IMR-90 (cell line): ENCODE measurements at regions not wholly inside any gene's neighbourhood (a gene's known extent, or its start where the extent isn't known, plus 50 kb on each side); places are given as distances from the start of the nearest gene placed in this dataset.

Experiments used
- ATAC-seq: fragments of 200-7000 bp; cut with Tn5 transposase; 2 replicates; pipeline ENCODE4 v1.9.1; 2020; ENCODE audit warnings: low read depth, mild to moderate bottlenecking, moderate library complexity
- BruUV-seq: library from RNA; stranded (reverse); fragments of 400-500 nt; replicated peaks from 2 replicates; lab custom pipeline; 2021; lab: Mats Ljungman, UMichigan
- CTCF ChIA-PET: fragments of 300-600 bp; formaldehyde crosslinking; extraction: SDS; loops from one replicate; lab custom pipeline; 2021; ENCODE audit warnings: antibody characterized with exemption; lab: Yijun Ruan, JAX
- POLR2A ChIA-PET: fragments of 300-600 bp; sonication (Branson Sonifier 250); formaldehyde crosslinking; loops from one replicate; lab custom pipeline; 2022; ENCODE audit warnings: antibody characterized with exemption; ENCODE audit not compliant: unreplicated experiment; lab: Charles Lee
- DNase-seq: peaks from one replicate; pipeline ENCODE4 v3.0.0; 2013
- H2AFZ ChIP-seq: replicated peaks from 2 replicates; pipeline ENCODE3; 2013; ENCODE audit warnings: low read length, mild to moderate bottlenecking; ENCODE audit not compliant: poor library complexity
- H2AK5ac ChIP-seq: 2 replicates; pipeline ENCODE4 v1.6.1; 2013; ENCODE audit warnings: low read depth, low read length, inconsistent platforms
- H2AK9ac ChIP-seq: replicated peaks from 2 replicates; pipeline ENCODE3; 2013; ENCODE audit warnings: mild to moderate bottlenecking, low read depth, low read length, moderate library complexity; ENCODE audit not compliant: poor library complexity
- H2BK120ac ChIP-seq: 2 replicates; pipeline ENCODE4 v1.6.1; 2013; ENCODE audit warnings: low read depth, low read length, inconsistent platforms
- H2BK15ac ChIP-seq: 3 replicates; pipeline ENCODE4 v1.6.1; 2013; ENCODE audit warnings: low read depth, low read length, inconsistent platforms
- H2BK20ac ChIP-seq: 2 replicates; pipeline ENCODE4 v1.6.1; 2013; ENCODE audit warnings: low read depth, mild to moderate bottlenecking, inconsistent platforms, low read length, moderate library complexity
- H2BK5ac ChIP-seq: 2 replicates; pipeline ENCODE4 v1.6.1; 2013; ENCODE audit warnings: mild to moderate bottlenecking, low read depth, low read length, inconsistent platforms; ENCODE audit not compliant: poor library complexity, severe bottlenecking
- H3K14ac ChIP-seq: replicated peaks from 2 replicates; pipeline ENCODE4 v1.6.1; 2013; ENCODE audit warnings: low read depth, low read length, inconsistent platforms
- H3K18ac ChIP-seq: 2 replicates; pipeline ENCODE4 v1.6.1; 2013; ENCODE audit warnings: low read depth, low read length, control low read depth
- H3K23ac ChIP-seq: 2 replicates; pipeline ENCODE4 v1.6.1; 2013; ENCODE audit warnings: low read depth, low read length, inconsistent platforms
- H3K27ac ChIP-seq: 2 replicates; pipeline ENCODE4 v1.5.1; 2013; ENCODE audit warnings: mild to moderate bottlenecking, control low read depth, low read length; ENCODE audit not compliant: insufficient read depth
- H3K27me3 ChIP-seq: 2 replicates; pipeline ENCODE4 v1.6.1; 2013; ENCODE audit warnings: low read length; ENCODE audit not compliant: control insufficient read depth, insufficient read depth
- H3K36me3 ChIP-seq: 2 replicates; pipeline ENCODE4 v1.6.1; 2013; ENCODE audit warnings: low read length, mixed read lengths; ENCODE audit not compliant: control insufficient read depth, insufficient read depth
- H3K4ac ChIP-seq: 2 replicates; pipeline ENCODE4 v1.6.1; 2013; ENCODE audit warnings: low read depth, low read length, inconsistent platforms
- H3K4me1 ChIP-seq: 2 replicates; pipeline ENCODE4 v1.6.1; 2013; ENCODE audit warnings: low read length, mixed read lengths; ENCODE audit not compliant: control insufficient read depth, insufficient read depth
- H3K4me2 ChIP-seq: 2 replicates; pipeline ENCODE4 v1.6.1; 2013; ENCODE audit warnings: low read depth, mild to moderate bottlenecking, control low read depth, low read length, moderate library complexity
- H3K4me3 ChIP-seq: 2 replicates; pipeline ENCODE4 v1.5.1; 2013; ENCODE audit warnings: low read depth, mild to moderate bottlenecking, control low read depth, low read length, moderate library complexity; ENCODE audit not compliant: insufficient read depth
- H3K56ac ChIP-seq: 2 replicates; pipeline ENCODE4 v1.6.1; 2013; ENCODE audit warnings: low read length, inconsistent platforms; ENCODE audit not compliant: insufficient read depth; ENCODE audit errors: extremely low read depth
- H3K79me1 ChIP-seq, 2 experiments: 2 replicates each; pipeline ENCODE4 v1.6.1; 2013; ENCODE audit warnings: low read length in 2 of 2, inconsistent platforms in 1 of 2, low read depth in 1 of 2
- H3K9ac ChIP-seq: 2 replicates; pipeline ENCODE4 v1.6.1; 2013; ENCODE audit warnings: low read depth, low read length, control low read depth
- H3K9me1 ChIP-seq: 2 replicates; pipeline ENCODE4 v1.6.1; 2013; ENCODE audit warnings: low read length, inconsistent platforms; ENCODE audit not compliant: insufficient read depth
- H3K9me3 ChIP-seq: 2 replicates; pipeline ENCODE4 v1.6.1; 2013; ENCODE audit warnings: low read length; ENCODE audit not compliant: control insufficient read depth, insufficient read depth
- H4K20me1 ChIP-seq: 2 replicates; pipeline ENCODE4 v1.6.1; 2013; ENCODE audit warnings: low read length, inconsistent platforms; ENCODE audit not compliant: insufficient read depth
- H4K5ac ChIP-seq: 2 replicates; pipeline ENCODE4 v1.6.1; 2013; ENCODE audit warnings: mild to moderate bottlenecking, low read depth, low read length, control low read depth
- H4K8ac ChIP-seq, 2 experiments: 2 replicates each; pipeline ENCODE4 v1.6.1; 2013; ENCODE audit warnings: low read depth in 2 of 2, low read length in 2 of 2, control low read depth in 1 of 2, inconsistent platforms in 1 of 2
- H4K91ac ChIP-seq: 2 replicates; pipeline ENCODE4 v1.6.1; 2013; ENCODE audit warnings: low read depth, low read length, inconsistent platforms; ENCODE audit not compliant: insufficient read depth
- FOS ChIP-seq: fragments of 150-350 bp; IDR thresholded peaks from 2 replicates; pipeline ENCODE4 v1.6.1; 2016; ENCODE audit warnings: low read depth, low read length
- WGBS, 2 experiments: methylation state at CpG; one replicate each; pipeline versions ENCODE4 v1.1.5 to v1.1.7; 2013; ENCODE audit warnings: missing lambda C conversion rate in 2 of 2; ENCODE audit not compliant: insufficient read length in 1 of 2; ENCODE audit errors: extremely low coverage in 2 of 2; 5-methylcytosine and 5-hydroxymethylcytosine counted together
- dilution Hi-C: fragments of 300-500 bp; cut with HindIII; formaldehyde crosslinking; loops from one replicate; pipeline ENCODE4 v1.14.3; 2018; ENCODE audit warnings: low sequenced_read_pairs; ENCODE audit not compliant: unreplicated experiment
- in situ Hi-C: fragments of 300-500 bp; cut with MboI; formaldehyde crosslinking; loops from 3 replicates; pipeline ENCODE4 v1.14.3; 2019; ENCODE audit warnings: low sequenced_read_pairs, inconsistent platforms, mixed read lengths
- intact Hi-C: fragments of 100-400 bp; cut with micrococcal nuclease; formaldehyde crosslinking; loops from 2 replicates; pipeline ENCODE4 v1.10.0; 2022
- TF ChIP-seq, protein P1 (sequence below): conservative IDR thresholded peaks from 2 replicates; pipeline ENCODE4 v1.5.1; 2012; ENCODE audit warnings: mild to moderate bottlenecking, low read depth, low read length, improper control_type of control experiment

DNA sequence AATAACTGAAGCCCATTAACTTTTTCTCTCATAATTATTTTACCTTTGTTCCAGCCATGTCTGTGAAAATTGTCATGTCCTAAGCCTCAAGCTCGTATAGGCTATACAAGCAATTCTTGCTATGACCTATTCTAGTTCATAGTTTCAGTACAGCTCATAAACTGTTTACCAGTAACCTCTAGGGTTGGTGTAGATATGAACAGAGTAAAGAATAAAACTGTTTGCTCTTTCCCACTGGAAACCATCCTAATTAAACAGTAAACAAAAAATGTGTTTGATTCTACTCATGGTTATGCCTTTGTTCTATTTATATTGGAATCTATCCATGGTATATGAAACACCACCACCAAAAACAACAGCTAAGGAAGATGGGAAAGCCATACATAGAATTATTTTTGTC, 1444.0 kb upstream of the PCDH7 start:
- no peak for ATAC-seq

More for the DNA sequence above, 1444.0 kb upstream of the PCDH7 start:
- no peak for DNase-seq
- Histone ChIP-seq H4K91ac (no peak overlapping the region), H2AFZ (no peak overlapping the region), H3K23ac (no peak overlapping the region), H3K9me1 (no peaks in the 10 kb centered on the region), H2AK5ac (no peak overlapping the region), H4K20me1 (no peaks in the 10 kb centered on the region), H3K9me3 (peaks cover 2% of the 10 kb centered on the region; the same call in 1 of the 2 replicates), H2BK15ac (no peak overlapping the region), H3K14ac (no peak overlapping the region), H3K4ac (no peak overlapping the region), H3K9ac (no peak overlapping the region), H3K27ac (no peak overlapping the region), H3K56ac (no peak overlapping the region), H4K8ac (no peak overlapping the region), H3K4me1 (no peaks in the 10 kb centered on the region; the same call in 1 of the 2 replicates), H3K27me3 (no peaks in the 10 kb centered on the region), H2BK20ac (no peak overlapping the region), H3K18ac (no peak overlapping the region), H3K79me1 (no peaks in the 10 kb centered on the region), H3K4me2 (no peak overlapping the region), H3K4me3 (no peak overlapping the region), H2AK9ac (no peak overlapping the region), H3K36me3 (no peaks in the 10 kb centered on the region), H2BK120ac (no peak overlapping the region), H2BK5ac (no peak overlapping the region), H4K5ac (no peak overlapping the region)
- WGBS, 2 experiments, result no CpG with 5 or more reads among the region's 1 CpG
- no TSS peak for BruUV-seq
- ChIA-PET POLR2A (no interaction called here), CTCF (no interaction called here)
- in situ Hi-C loops (no loop called here), dilution Hi-C loops (no loop called here), intact Hi-C loops (no loop called here)
- no peak for TF ChIP-seq FOS
- TF ChIP-seq, protein P1, sequence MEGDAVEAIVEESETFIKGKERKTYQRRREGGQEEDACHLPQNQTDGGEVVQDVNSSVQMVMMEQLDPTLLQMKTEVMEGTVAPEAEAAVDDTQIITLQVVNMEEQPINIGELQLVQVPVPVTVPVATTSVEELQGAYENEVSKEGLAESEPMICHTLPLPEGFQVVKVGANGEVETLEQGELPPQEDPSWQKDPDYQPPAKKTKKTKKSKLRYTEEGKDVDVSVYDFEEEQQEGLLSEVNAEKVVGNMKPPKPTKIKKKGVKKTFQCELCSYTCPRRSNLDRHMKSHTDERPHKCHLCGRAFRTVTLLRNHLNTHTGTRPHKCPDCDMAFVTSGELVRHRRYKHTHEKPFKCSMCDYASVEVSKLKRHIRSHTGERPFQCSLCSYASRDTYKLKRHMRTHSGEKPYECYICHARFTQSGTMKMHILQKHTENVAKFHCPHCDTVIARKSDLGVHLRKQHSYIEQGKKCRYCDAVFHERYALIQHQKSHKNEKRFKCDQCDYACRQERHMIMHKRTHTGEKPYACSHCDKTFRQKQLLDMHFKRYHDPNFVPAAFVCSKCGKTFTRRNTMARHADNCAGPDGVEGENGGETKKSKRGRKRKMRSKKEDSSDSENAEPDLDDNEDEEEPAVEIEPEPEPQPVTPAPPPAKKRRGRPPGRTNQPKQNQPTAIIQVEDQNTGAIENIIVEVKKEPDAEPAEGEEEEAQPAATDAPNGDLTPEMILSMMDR, result no peak
